ENCODE measurements at regions not wholly inside any gene's neighbourhood (a gene's known extent, or its start where the extent isn't known, plus 50 kb on each side); places are given as distances from the start of the nearest gene placed in this dataset.

- no peak for DNase-seq
- CTCF ChIA-PET = no interaction called here
- no peaks in the 10 kb centered on the region for H3K9me3 ChIP-seq
- TF ChIP-seq FOXJ3 (CRISPR knock-in tag; IDR thresholded peaks at IDR 0.05) (no peak), FOSL2 (IDR thresholded peaks at IDR 0.05; ENCODE audit: borderline replicate concordance, low read depth) (no peak), NFIC (IDR thresholded peaks at IDR 0.05; ENCODE audit: borderline replicate concordance) (no peak), FOXM1 (IDR thresholded peaks at IDR 0.05; ENCODE audit: low read depth) (no peak), CHD2 (IDR thresholded peaks at IDR 0.05; ENCODE audit: low read length, partially characterized antibody) (no peak), USF1 (IDR thresholded peaks at IDR 0.05; ENCODE audit: borderline replicate concordance, low read depth) (no peak), EZH2phosphoT487 (IDR thresholded peaks at IDR 0.05; ENCODE audit: borderline replicate concordance, low read depth) (no peak), NRF1 (IDR thresholded peaks at IDR 0.05; ENCODE audit: low read depth, low read length) (no peak), POLR2AphosphoS5 (IDR thresholded peaks at IDR 0.05; ENCODE audit: low read depth, low read length) (no peak), TAF1 (IDR thresholded peaks at IDR 0.05; ENCODE audit: borderline replicate concordance, low read depth, low read length) (no peak)
- TF ChIP-seq, protein P1, sequence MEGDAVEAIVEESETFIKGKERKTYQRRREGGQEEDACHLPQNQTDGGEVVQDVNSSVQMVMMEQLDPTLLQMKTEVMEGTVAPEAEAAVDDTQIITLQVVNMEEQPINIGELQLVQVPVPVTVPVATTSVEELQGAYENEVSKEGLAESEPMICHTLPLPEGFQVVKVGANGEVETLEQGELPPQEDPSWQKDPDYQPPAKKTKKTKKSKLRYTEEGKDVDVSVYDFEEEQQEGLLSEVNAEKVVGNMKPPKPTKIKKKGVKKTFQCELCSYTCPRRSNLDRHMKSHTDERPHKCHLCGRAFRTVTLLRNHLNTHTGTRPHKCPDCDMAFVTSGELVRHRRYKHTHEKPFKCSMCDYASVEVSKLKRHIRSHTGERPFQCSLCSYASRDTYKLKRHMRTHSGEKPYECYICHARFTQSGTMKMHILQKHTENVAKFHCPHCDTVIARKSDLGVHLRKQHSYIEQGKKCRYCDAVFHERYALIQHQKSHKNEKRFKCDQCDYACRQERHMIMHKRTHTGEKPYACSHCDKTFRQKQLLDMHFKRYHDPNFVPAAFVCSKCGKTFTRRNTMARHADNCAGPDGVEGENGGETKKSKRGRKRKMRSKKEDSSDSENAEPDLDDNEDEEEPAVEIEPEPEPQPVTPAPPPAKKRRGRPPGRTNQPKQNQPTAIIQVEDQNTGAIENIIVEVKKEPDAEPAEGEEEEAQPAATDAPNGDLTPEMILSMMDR (IDR thresholded peaks at IDR 0.05) = no peak
- no peaks in the 10 kb centered on the region for H3K36me3 ChIP-seq (replicated peaks in 1 of 2; ENCODE audit: control insufficient read depth in 1 of 2, insufficient read depth in 2 of 2, low read length in 1 of 2)
- H3K4me3 ChIP-seq (ENCODE audit: low read depth in 2 of 2, low read length in 1 of 2) = no peak overlapping the region
- no peaks in the 10 kb centered on the region for H4K20me1 ChIP-seq (ENCODE audit: insufficient read depth)
- no peak overlapping the region for H3K4me2 ChIP-seq
- no peaks in the 10 kb centered on the region for H3K79me2 ChIP-seq (ENCODE audit: insufficient read depth)
- 78% methylated on average over 1 of the region's 1 CpG for WGBS (ENCODE audit: low lambda C conversion rate)
- H3K4me1 ChIP-seq (ENCODE audit: control insufficient read depth in 1 of 2, insufficient read depth in 2 of 2, low read depth in 1 of 2, low read length in 1 of 2) = peaks cover 0 to 20% of the 10 kb centered on the region in 2 experiments; a peak in 1 of 4 replicates
- no peaks in the 10 kb centered on the region for H3K9me2 ChIP-seq
- no peak overlapping the region for H3K27ac ChIP-seq (ENCODE audit: low read depth in 2 of 2, low read length in 1 of 2)
- H3K9ac ChIP-seq = no peak overlapping the region
- no peaks in the 10 kb centered on the region for H3K27me3 ChIP-seq (ENCODE audit: insufficient read depth)
- H2AFZ ChIP-seq (ENCODE audit: low read depth) = no peak overlapping the region
- peaks cover 12% of the 10 kb centered on the region for H3F3A ChIP-seq (replicated peaks; ENCODE audit: insufficient read depth)
- POLR2A ChIA-PET = no interaction called here
Measured at GRCh38 chr13:71017607-71018006, 849.4 kb downstream of the DACH1 start.

- no peak overlapping the region for H3K4me2 ChIP-seq
- H3K4me3 ChIP-seq (ENCODE audit: low read depth in 2 of 2, low read length in 1 of 2) = no peak overlapping the region
- CTCF ChIA-PET = no interaction called here
- POLR2A ChIA-PET = no interaction called here
- H3K27me3 ChIP-seq (ENCODE audit: insufficient read depth) = no peaks in the 10 kb centered on the region
- DNase-seq = no peak
- H4K20me1 ChIP-seq (ENCODE audit: insufficient read depth) = no peaks in the 10 kb centered on the region
- peaks cover 12% of the 10 kb centered on the region for H3F3A ChIP-seq (replicated peaks; ENCODE audit: insufficient read depth)
- no peaks in the 10 kb centered on the region for H3K9me3 ChIP-seq
- TF ChIP-seq YY1 (IDR thresholded peaks at IDR 0.05; ENCODE audit: low read depth) (no peak), GATA2 (CRISPR knock-in tag; IDR thresholded peaks at IDR 0.05) (no peak), MEF2A (IDR thresholded peaks at IDR 0.05; ENCODE audit: borderline replicate concordance, low read depth) (no peak), TEAD4 (IDR thresholded peaks at IDR 0.05; ENCODE audit: borderline replicate concordance, insufficient read depth) (no peak), JUND (IDR thresholded peaks at IDR 0.05) (no peak), POLR2AphosphoS5 (IDR thresholded peaks at IDR 0.05; ENCODE audit: low read depth, low read length) (no peak), SIN3A (IDR thresholded peaks at IDR 0.05; ENCODE audit: borderline replicate concordance, low read depth, low read length) (no peak)
- H3K9me2 ChIP-seq = no peaks in the 10 kb centered on the region
- H3K79me2 ChIP-seq (ENCODE audit: insufficient read depth) = no peaks in the 10 kb centered on the region
- 84% methylated on average over 2 of the region's 2 CpGs for WGBS (ENCODE audit: low lambda C conversion rate)
- peaks cover 0 to 17% of the 10 kb centered on the region in 2 experiments; a peak in 1 of 4 replicates for H3K4me1 ChIP-seq (ENCODE audit: control insufficient read depth in 1 of 2, insufficient read depth in 2 of 2, low read depth in 1 of 2, low read length in 1 of 2)
- H3K36me3 ChIP-seq (replicated peaks in 1 of 2; ENCODE audit: control insufficient read depth in 1 of 2, insufficient read depth in 2 of 2, low read length in 1 of 2) = no peaks in the 10 kb centered on the region
- no peak overlapping the region for H3K27ac ChIP-seq (ENCODE audit: low read depth in 2 of 2, low read length in 1 of 2)
- H2AFZ ChIP-seq (ENCODE audit: low read depth) = no peak overlapping the region
- no peak overlapping the region for H3K9ac ChIP-seq
Measured at GRCh38 chr13:71015516-71015915, 851.5 kb downstream of the DACH1 start.
